NCI-H524 treated with DMSO at 0.1 percent for 48 hours (cell line): ENCODE measurements at regions not wholly inside any gene's neighbourhood (a gene's known extent, or its start where the extent isn't known, plus 50 kb on each side); places are given as distances from the start of the nearest gene placed in this dataset.
"Not testable (repeated sequence)": the region's sequence is repeated elsewhere in the genome, so short reads cannot be mapped to it uniquely, and the experiment has no call there.

Source experiments
- DNase-seq: peaks from one replicate; lab custom pipeline; 2025; lab: John Stamatoyannopoulos, UW

GRCh38 chr4:73671348-73671747 is 51.1 kb upstream of the RASSF6 start:
- not testable (repeated sequence) for DNase-seq

GRCh38 chr4:73673286-73673685 is 53.0 kb upstream of the RASSF6 start:
- no peak for DNase-seq

DNA sequence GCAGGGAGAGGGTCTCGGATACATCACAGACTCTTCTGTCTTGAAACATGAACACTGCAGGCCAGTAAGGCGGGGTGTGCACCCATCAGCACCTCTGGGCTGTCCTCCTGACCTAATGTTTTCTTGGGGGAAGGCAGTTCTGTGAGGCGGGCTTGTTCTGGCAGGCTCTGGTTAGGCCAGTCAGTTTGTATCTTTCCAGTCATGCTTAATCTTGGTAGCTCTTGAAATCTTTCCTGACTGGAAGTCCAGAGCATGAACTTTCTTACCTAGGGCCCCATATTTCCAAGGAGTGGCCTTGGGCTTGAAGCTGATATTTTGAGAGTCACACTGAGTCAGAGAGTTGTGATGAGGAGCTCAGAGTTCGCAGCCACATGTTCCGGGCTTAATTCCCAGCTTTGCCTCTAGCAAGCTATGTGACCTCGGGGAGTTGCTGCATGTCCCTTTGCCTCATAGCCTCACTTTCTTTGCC is 54.2 kb upstream of the RASSF6 start:
- DNase-seq: no peak

DNA sequence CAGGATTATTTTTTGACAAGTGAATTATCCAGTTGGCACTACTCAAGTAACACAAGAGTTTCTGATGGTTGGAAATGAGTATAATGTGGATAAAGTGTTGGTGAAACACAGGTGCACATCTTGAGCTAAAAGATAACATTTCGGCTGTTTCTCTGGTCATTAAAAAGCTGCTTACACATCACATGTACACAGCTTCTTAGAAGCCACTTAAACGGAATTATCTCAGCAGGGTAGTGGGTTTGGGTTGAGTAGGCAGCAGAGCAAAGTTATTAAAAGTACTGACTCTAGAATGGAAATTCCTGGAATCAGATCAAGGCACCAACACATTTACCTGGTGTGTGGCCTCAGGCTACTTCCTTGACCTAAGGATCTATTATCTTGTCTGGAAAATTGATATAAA is 55.4 kb upstream of the RASSF6 start:
- DNase-seq: peak; percentile 58

- no peak for DNase-seq
These were observed 55.9 kb upstream of the RASSF6 start for GRCh38 chr4:73676136-73676535.

DNA sequence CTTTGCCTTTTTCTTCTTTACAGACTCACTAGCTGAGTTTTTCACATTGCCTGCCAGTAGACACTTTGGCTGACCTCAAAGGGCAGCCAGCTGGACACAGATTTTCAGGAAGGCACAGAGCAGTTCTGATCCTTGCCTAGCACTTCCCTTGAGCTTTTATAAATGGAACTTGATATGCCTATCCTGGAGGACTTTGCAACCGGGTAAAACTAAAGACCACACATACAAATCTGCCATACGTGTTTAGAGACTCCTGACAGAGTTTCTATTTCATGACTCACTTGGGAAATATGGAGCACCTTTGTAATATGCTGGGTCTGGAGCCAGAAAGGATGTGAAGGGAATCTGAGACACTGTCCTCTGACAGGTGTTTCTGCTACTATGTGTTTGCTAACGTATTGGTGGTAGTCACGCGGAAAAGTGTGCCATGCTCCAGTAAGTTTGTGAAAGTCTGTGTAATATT is 56.7 kb upstream of the RASSF6 start:
- DNase-seq: no peak

GRCh38 chr4:73679836-73680235 is 59.6 kb upstream of the RASSF6 start:
- no peak for DNase-seq

GRCh38 chr4:73681776-73682175 is 58.6 kb upstream of the CXCL8 start:
- DNase-seq: no peak

DNA sequence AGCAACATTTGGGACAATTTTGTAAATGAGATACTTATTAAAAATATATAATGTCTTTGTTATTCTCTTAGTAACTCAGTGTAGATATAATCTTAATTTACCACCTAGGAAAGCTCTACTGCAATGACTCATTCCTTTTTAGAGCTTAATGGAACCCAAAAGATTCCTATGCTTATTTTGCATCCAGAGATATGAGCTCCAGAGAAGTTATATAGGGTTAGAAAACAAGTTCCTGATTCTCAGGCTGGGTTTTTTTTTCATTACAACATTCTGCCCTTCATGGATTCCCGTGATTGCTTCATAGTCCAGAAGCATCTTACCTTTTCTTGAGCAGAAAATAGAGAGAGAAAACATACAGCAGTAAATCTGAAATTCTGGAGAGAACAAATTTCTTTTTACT is 57.9 kb upstream of the CXCL8 start:
- DNase-seq: no peak

- DNase-seq: no peak
These were observed 57.3 kb upstream of the CXCL8 start for GRCh38 chr4:73683033-73683432.

GRCh38 chr4:73683456-73683855 is 56.9 kb upstream of the CXCL8 start:
- no peak for DNase-seq

DNA sequence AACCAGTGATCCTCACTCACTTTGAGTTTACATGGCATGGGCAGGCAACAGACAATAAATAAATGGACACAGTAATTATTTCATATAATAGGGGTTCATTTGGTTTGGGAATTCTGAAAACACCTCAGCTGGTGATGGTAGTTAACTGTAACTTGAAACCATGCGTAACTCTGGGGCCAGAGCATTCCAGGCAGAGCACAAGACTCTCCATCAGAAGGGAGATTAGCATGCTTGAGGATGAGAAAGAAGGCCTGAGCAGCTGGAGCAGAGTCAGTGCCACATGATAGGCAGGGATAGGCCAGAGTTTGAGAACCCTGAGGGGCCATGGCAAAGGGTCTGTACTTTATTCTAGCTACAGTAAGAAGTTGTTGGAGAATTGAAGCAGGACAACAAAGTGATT is 56.3 kb upstream of the CXCL8 start:
- DNase-seq: no peak

DNA sequence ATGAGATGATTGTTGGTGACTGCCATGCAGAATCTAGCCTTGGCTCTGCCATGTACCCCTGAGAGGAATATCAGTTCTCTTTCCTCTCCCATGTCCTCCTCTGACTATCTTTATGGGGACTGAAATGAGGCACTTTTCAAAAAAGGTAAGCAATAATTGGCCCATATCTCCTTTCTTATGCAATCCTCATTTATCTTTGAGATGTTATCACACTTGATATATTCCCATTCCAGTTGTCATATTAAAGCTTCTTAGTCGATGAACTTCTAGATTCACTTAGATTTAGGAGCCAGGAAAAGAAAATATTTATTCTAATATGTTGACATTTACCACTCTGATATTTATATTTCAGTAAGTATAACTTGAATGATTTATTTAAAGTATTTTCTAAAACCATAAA is 55.3 kb upstream of the CXCL8 start:
- DNase-seq: no peak

DNA sequence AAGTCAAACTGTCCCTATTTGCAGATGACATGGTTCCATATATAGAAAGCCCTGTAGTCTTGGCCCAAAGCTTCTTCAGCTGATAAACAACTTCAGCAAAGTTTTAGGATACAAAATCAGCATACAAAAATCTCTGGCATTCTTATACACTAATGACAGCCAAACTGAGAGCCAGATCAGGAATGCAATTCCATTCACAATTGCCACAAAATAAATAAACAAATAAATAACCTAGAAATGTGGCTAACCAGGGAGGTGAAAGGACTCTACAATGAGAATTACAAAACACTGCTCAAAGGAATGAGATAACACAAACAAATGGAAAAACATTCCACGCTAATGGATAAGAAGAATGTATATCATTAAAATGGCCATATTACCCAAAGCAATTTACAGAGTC is 52.9 kb upstream of the CXCL8 start:
- DNase-seq: no peak

GRCh38 chr4:73690051-73690738 is 50.2 kb upstream of the CXCL8 start:
- no peak for DNase-seq
